Jurkat, Clone E6-1 (cell line): ENCODE measurements at regions not wholly inside any gene's neighbourhood (a gene's known extent, or its start where the extent isn't known, plus 50 kb on each side); places are given as distances from the start of the nearest gene placed in this dataset.

Experiments used
- DNase-seq: peaks from one replicate; pipeline ENCODE4 v3.0.0-alpha.2; 2011; ENCODE audit warnings: low read depth, low spot score
- H3K4me3 ChIP-seq: 2 replicates; pipeline ENCODE4 v1.5.1; 2011; ENCODE audit warnings: mild to moderate bottlenecking, low read length, control low read depth, moderate library complexity

- no peak for DNase-seq
Observed at GRCh38 chr6:120083186-120083585, 733.6 kb upstream of the MAN1A1 start.

GRCh38 chr6:120077489-120077888 is 727.9 kb upstream of the MAN1A1 start:
- DNase-seq, result no peak
- H3K4me3 ChIP-seq, result no peak overlapping the region

More at GRCh38 chr6:120083186-120083585, 733.6 kb upstream of the MAN1A1 start:
- no peak overlapping the region for H3K4me3 ChIP-seq

GRCh38 chr6:120058410-120058809 is 708.8 kb upstream of the MAN1A1 start:
- DNase-seq, result no peak
- H3K4me3 ChIP-seq, result no peak overlapping the region

GRCh38 chr6:120056085-120056484 is 706.5 kb upstream of the MAN1A1 start:
- H3K4me3 ChIP-seq, result no peak overlapping the region
- peak; percentile 51 for DNase-seq

GRCh38 chr6:120055071-120055470 is 705.5 kb upstream of the MAN1A1 start:
- DNase-seq, result no peak
- no peak overlapping the region for H3K4me3 ChIP-seq

- H3K4me3 ChIP-seq, result no peak overlapping the region
- no peak for DNase-seq
Observed at GRCh38 chr6:120039664-120040063, 690.1 kb upstream of the MAN1A1 start.

- no peak for DNase-seq
- H3K4me3 ChIP-seq, result no peak overlapping the region
Observed at GRCh38 chr6:120031837-120032236, 682.3 kb upstream of the MAN1A1 start.

GRCh38 chr6:120026791-120027190 is 677.2 kb upstream of the MAN1A1 start:
- no peak overlapping the region for H3K4me3 ChIP-seq
- no peak for DNase-seq

- no peak overlapping the region for H3K4me3 ChIP-seq
- no peak for DNase-seq
Observed at GRCh38 chr6:120010075-120010474, 660.5 kb upstream of the MAN1A1 start.

- H3K4me3 ChIP-seq, result peak overlapping the region; percentile 17
- peak; percentile 18 for DNase-seq
Observed at GRCh38 chr6:120005292-120005976, 655.9 kb upstream of the MAN1A1 start.

- H3K4me3 ChIP-seq, result no peak overlapping the region
- DNase-seq, result peak; percentile 32
Observed at GRCh38 chr6:119986934-119987549, 637.5 kb upstream of the MAN1A1 start.

GRCh38 chr6:119985952-119986736 is 636.6 kb upstream of the MAN1A1 start:
- no peak for DNase-seq
- H3K4me3 ChIP-seq, result no peak overlapping the region

GRCh38 chr6:119980802-119981201 is 631.2 kb upstream of the MAN1A1 start:
- H3K4me3 ChIP-seq, result no peak overlapping the region
- no peak for DNase-seq

GRCh38 chr6:119979862-119980261 is 630.3 kb upstream of the MAN1A1 start:
- DNase-seq, result no peak

GRCh38 chr6:119978274-119978889 is 628.8 kb upstream of the MAN1A1 start:
- peak; percentile 4 for DNase-seq
- no peak overlapping the region for H3K4me3 ChIP-seq

More at GRCh38 chr6:119979862-119980261, 630.3 kb upstream of the MAN1A1 start:
- no peak overlapping the region for H3K4me3 ChIP-seq

- no peak for DNase-seq
- H3K4me3 ChIP-seq, result no peak overlapping the region
Observed at GRCh38 chr6:119974430-119975159, 625.0 kb upstream of the MAN1A1 start.

GRCh38 chr6:119966484-119966883 is 616.9 kb upstream of the MAN1A1 start:
- no peak overlapping the region for H3K4me3 ChIP-seq
- peak; percentile 50 for DNase-seq

GRCh38 chr6:119965900-119966299 is 616.3 kb upstream of the MAN1A1 start:
- no peak for DNase-seq
- H3K4me3 ChIP-seq, result no peak overlapping the region

- no peak overlapping the region for H3K4me3 ChIP-seq
Observed at GRCh38 chr6:119965008-119965407, 615.4 kb upstream of the MAN1A1 start.

More at GRCh38 chr6:119965008-119965407, 615.4 kb upstream of the MAN1A1 start:
- no peak for DNase-seq
